Esophagus muscularis mucosa (tissue), 4 donors: ENCODE measurements at regions not wholly inside any gene's neighbourhood (a gene's known extent, or its start where the extent isn't known, plus 50 kb on each side); places are given as distances from the start of the nearest gene placed in this dataset.
"Not testable (repeated sequence)": the region's sequence is repeated elsewhere in the genome, so short reads cannot be mapped to it uniquely, and the experiment has no call there.

Experiments
- DNase-seq: peaks from one replicate; pipeline ENCODE4 v3.0.0-alpha.2; 2017; ENCODE audit errors: extremely low spot score
- H3K27ac ChIP-seq, 4 donors: fragments of 200-600 bp; sonication (generic); replicated peaks in 1 of 4; 1 replicate in 3 of 4; 2 replicates in 1 of 4; pipeline ENCODE4 v1.5.1; 2016 to 2019; ENCODE audit warnings: mild to moderate bottlenecking in 1 of 4
- H3K27me3 ChIP-seq, 4 donors: fragments of 200-600 bp; sonication (generic); one replicate each; pipeline versions ENCODE4 v1.5.1 to v1.6.0; 2016 to 2019
- H3K36me3 ChIP-seq, 4 donors: fragments of 200-600 bp; sonication (generic); one replicate each; pipeline ENCODE4 v1.5.1; 2016 to 2019
- H3K4me1 ChIP-seq, 4 donors: fragments of 200-600 bp; sonication (generic); one replicate each; pipeline ENCODE4 v1.5.1; 2016 to 2019
- H3K4me3 ChIP-seq, 4 donors: fragments of 200-600 bp; sonication (generic); 1 replicate in 2 of 4; 2 replicates in 2 of 4; pipeline ENCODE4 v1.5.1; 2016 to 2019; ENCODE audit warnings: mild to moderate bottlenecking in 4 of 4, moderate library complexity in 1 of 4
- H3K9me3 ChIP-seq, 4 donors: fragments of 200-600 bp; sonication (generic); 1 replicate in 3 of 4; 2 replicates in 1 of 4; pipeline ENCODE4 v1.5.1; 2016 to 2019
- EP300 ChIP-seq: sonication (generic); formaldehyde crosslinking; IDR thresholded peaks from one replicate; pipeline ENCODE4 v1.6.1; 2017; ENCODE audit warnings: antibody characterized with exemption
- POLR2A ChIP-seq: fragments of 450-650 bp; IDR thresholded peaks from one replicate; pipeline ENCODE4 v1.6.1; 2017; ENCODE audit warnings: antibody characterized with exemption, moderate library complexity, mild to moderate bottlenecking, low read depth
- POLR2AphosphoS5 ChIP-seq, 2 donors: sonication (generic); formaldehyde crosslinking; IDR thresholded peaks; one replicate each; pipeline ENCODE4 v1.6.1; 2017; ENCODE audit warnings: antibody characterized with exemption in 2 of 2
- WGBS: methylation state at CpG from one replicate; pipeline ENCODE4 v1.1.5; 2018; 5-methylcytosine and 5-hydroxymethylcytosine counted together
- intact Hi-C: fragments of 100-400 bp; cut with DNase I; formaldehyde crosslinking; loops from one replicate; pipeline ENCODE4 v1.15.1; 2023
- TF ChIP-seq, protein P1 (sequence below), 3 experiments: fragments of 200-600 bp in 2 of 3; fragments of 450-650 bp in 1 of 3; sonication (generic) in 2 of 3; IDR thresholded peaks; one replicate each; pipeline ENCODE4 v1.5.1; 2017 to 2019; ENCODE audit warnings: antibody characterized with exemption in 3 of 3, mild to moderate bottlenecking in 2 of 3, moderate library complexity in 1 of 3

DNA sequence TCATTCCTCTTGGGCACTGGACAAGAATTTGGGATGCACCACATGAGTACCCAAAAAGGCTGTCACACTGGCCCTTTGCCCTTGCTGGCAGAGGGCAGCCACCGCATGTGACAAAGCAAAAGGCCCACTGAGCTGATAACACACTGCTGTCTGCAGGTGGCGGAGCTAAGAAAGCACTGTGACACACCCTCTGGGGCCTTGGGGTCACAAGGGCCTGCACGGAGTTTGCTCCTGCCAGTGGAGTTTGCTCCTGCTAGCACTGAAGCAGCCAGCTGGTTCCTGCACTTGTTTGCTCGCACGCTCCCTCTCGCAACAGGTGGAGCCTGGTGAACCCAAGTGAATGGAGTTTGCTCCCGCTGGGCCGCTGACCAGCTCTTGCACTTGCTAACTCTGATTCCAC, 132.6 kb downstream of the LCA5 start:
- Histone ChIP-seq H3K9me3 (no peaks in the 10 kb centered on the region), H3K27me3 (no peaks in the 10 kb centered on the region), H3K4me1 (no peaks in the 10 kb centered on the region), H3K36me3 (no peaks in the 10 kb centered on the region), H3K27ac (no peak overlapping the region), H3K4me3 (no peak overlapping the region)
- intact Hi-C loops: no loop called here
- 82% methylated on average over 7 of the region's 8 CpGs for WGBS
- no peak for TF ChIP-seq EP300
- TF ChIP-seq POLR2A: no peak
- no peak for TF ChIP-seq POLR2AphosphoS5 (IDR thresholded peaks at IDR 0.05)
- TF ChIP-seq, protein P1, sequence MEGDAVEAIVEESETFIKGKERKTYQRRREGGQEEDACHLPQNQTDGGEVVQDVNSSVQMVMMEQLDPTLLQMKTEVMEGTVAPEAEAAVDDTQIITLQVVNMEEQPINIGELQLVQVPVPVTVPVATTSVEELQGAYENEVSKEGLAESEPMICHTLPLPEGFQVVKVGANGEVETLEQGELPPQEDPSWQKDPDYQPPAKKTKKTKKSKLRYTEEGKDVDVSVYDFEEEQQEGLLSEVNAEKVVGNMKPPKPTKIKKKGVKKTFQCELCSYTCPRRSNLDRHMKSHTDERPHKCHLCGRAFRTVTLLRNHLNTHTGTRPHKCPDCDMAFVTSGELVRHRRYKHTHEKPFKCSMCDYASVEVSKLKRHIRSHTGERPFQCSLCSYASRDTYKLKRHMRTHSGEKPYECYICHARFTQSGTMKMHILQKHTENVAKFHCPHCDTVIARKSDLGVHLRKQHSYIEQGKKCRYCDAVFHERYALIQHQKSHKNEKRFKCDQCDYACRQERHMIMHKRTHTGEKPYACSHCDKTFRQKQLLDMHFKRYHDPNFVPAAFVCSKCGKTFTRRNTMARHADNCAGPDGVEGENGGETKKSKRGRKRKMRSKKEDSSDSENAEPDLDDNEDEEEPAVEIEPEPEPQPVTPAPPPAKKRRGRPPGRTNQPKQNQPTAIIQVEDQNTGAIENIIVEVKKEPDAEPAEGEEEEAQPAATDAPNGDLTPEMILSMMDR (IDR thresholded peaks at IDR 0.05): no peak
- no peak for DNase-seq

DNA sequence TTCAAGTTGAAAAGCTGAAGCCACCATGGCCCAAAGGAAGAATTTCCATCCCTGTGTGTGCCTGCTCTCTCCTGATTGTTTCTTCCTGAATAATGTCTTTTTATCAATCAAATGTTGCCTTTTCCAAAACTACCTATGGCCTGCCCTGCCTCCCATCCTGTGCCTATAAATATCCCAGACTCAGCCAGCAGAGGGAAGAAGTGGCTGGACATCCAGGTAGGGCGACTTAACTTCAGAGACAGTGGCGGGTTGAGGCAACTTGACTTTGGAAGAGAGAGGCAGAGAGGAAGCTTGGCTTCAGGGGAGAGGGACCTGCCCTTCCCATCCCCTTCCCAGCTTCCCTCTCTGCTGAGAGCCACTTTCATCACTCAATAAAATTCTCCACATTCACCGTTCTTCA, 133.0 kb downstream of the LCA5 start:
- H3K27ac ChIP-seq: no peak overlapping the region
- no peak overlapping the region for H3K4me3 ChIP-seq
- DNase-seq: no peak
- no peaks in the 10 kb centered on the region for H3K36me3 ChIP-seq
- TF ChIP-seq EP300: no peak
- TF ChIP-seq, protein P1 (IDR thresholded peaks at IDR 0.05): no peak
- TF ChIP-seq POLR2A: no peak
- TF ChIP-seq POLR2AphosphoS5 (IDR thresholded peaks at IDR 0.05): no peak
- H3K9me3 ChIP-seq: no peaks in the 10 kb centered on the region
- intact Hi-C loops: no loop called here
- WGBS: 92% methylated on average over 3 of the region's 3 CpGs
- H3K4me1 ChIP-seq: no peaks in the 10 kb centered on the region
- H3K27me3 ChIP-seq: no peaks in the 10 kb centered on the region

DNA sequence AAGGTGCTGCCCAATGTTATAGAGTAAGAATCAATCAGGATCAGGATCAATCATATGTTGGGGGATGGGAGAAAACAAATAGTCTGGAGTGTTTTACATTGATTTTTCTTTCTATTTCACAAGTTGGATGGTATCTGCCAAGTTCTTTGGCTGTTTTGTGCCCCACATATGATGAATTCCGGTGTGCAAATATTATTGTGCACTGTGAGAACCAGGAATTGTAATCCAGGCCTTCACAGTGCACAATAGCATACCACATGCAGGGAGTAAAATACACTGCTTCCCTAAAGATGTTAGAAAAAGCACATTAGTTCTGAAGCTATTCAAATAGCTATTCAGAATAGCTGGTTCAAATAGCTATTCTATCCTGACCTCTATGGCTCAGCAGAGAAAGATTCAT, 133.7 kb downstream of the LCA5 start:
- TF ChIP-seq, protein P1 (IDR thresholded peaks at IDR 0.05): no peak
- no peak for TF ChIP-seq POLR2AphosphoS5 (IDR thresholded peaks at IDR 0.05)
- no peaks in the 10 kb centered on the region for H3K4me1 ChIP-seq
- no peak overlapping the region for H3K27ac ChIP-seq
- no peak for DNase-seq
- H3K9me3 ChIP-seq: no peaks in the 10 kb centered on the region
- intact Hi-C loops: no loop called here
- no peak overlapping the region for H3K4me3 ChIP-seq
- WGBS: 77% methylated on average over 1 of the region's 1 CpG
- H3K36me3 ChIP-seq: no peaks in the 10 kb centered on the region
- no peaks in the 10 kb centered on the region for H3K27me3 ChIP-seq

DNA sequence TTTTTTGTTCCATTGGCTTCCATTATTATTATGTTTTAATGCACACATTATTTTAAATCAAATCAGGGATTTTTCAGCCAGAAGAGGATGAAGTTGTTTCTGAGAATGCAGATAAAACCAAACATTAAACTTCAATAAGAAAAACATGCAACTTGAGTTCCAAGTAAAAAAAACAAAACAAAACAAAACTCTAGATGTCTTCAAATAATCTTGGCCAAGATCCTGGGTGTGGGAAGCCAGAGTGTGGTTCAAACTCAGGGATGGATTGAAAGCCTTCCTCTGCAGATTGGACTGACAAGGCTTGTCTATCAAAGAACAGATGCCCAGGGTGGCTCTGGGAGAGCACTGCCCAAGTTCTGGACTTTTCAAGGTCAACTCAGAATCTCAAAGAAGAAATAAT, 134.1 kb downstream of the LCA5 start:
- TF ChIP-seq EP300: no peak
- TF ChIP-seq POLR2AphosphoS5 (IDR thresholded peaks at IDR 0.05): no peak
- no peak for TF ChIP-seq POLR2A
- TF ChIP-seq, protein P1 (IDR thresholded peaks at IDR 0.05): no peak
- intact Hi-C loops: no loop called here
- Histone ChIP-seq H3K27ac (no peak overlapping the region), H3K9me3 (no peaks in the 10 kb centered on the region), H3K4me3 (no peak overlapping the region), H3K27me3 (no peaks in the 10 kb centered on the region), H3K36me3 (no peaks in the 10 kb centered on the region), H3K4me1 (no peaks in the 10 kb centered on the region)
- no peak for DNase-seq

DNA sequence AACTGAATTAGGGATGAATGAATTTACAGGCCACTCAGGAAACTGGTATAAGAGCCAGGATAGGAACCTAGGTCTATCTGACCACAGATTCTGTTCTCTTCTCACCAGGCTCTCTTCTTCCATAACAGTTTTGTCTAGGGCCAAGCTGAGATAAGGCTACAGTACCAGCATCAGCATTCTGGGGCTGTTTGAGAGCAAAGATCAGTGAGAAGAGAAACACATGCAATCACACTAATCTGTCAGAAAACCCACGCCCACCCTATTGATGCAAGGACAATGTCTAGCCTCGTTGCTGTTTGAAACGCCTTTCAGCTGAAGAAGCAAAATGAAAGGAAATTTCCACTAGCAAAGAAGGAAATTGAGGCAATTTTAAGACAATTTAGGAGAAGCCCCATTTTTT, 137.7 kb downstream of the LCA5 start:
- H3K36me3 ChIP-seq: no peaks in the 10 kb centered on the region
- H3K4me1 ChIP-seq: no peaks in the 10 kb centered on the region
- DNase-seq: no peak
- no peaks in the 10 kb centered on the region for H3K9me3 ChIP-seq
- no peaks in the 10 kb centered on the region for H3K27me3 ChIP-seq
- TF ChIP-seq POLR2AphosphoS5 (IDR thresholded peaks at IDR 0.05): no peak
- TF ChIP-seq, protein P1 (IDR thresholded peaks at IDR 0.05): no peak
- no peak overlapping the region for H3K27ac ChIP-seq
- H3K4me3 ChIP-seq: no peak overlapping the region
- 69% methylated on average over 3 of the region's 3 CpGs for WGBS
- intact Hi-C loops: no loop called here

DNA sequence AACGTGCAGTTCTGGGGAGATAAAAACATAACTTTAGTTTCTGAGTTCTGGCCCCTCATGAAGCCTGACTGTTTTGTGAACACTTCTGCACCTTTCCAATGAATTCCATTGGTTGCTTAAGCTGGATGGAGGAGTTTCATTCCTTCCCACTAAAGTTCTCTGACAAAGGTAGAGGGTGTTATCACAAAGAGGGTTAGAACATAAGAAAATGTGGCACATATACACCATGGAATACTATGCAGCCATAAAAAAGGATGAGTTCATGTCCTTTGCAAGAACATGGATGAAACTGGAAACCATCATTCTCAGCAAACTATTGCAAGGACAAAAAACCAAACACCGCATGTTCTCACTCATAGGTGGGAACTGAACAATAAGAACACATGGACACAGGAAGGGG, 138.6 kb downstream of the LCA5 start:
- H3K9me3 ChIP-seq, H3K4me3 ChIP-seq, H3K4me1 ChIP-seq, H3K27me3 ChIP-seq, DNase-seq, H3K36me3 ChIP-seq, intact Hi-C loops, H3K27ac ChIP-seq: not testable (repeated sequence)
- WGBS: 78% methylated on average over 2 of the region's 2 CpGs
